Body of pancreas (tissue), 4 donors: ENCODE measurements at regions not wholly inside any gene's neighbourhood (a gene's known extent, or its start where the extent isn't known, plus 50 kb on each side); places are given as distances from the start of the nearest gene placed in this dataset.

ENCODE experiments used
- CTCF ChIP-seq, 7 experiments: fragments of 450-650 bp in 4 of 7; fragments of 200-600 bp in 3 of 7; sonication (generic) in 3 of 7; IDR thresholded peaks; one replicate each; pipeline ENCODE4 v1.5.1; 2016 to 2019; ENCODE audit warnings: antibody characterized with exemption in 7 of 7
- POLR2A ChIP-seq, 3 donors: fragments of 450-650 bp; IDR thresholded peaks; one replicate each; pipeline ENCODE4 v1.6.1; 2016; ENCODE audit warnings: antibody characterized with exemption in 3 of 3, mild to moderate bottlenecking in 2 of 3

GRCh38 chr2:123692121-123692520 is 333.0 kb upstream of the CNTNAP5 start:
- TF ChIP-seq CTCF (IDR thresholded peaks at IDR 0.05) (no peak), POLR2A (IDR thresholded peaks at IDR 0.05) (no peak)
